Skin of body (tissue), 1 donor: ENCODE measurements at regions not wholly inside any gene's neighbourhood (a gene's known extent, or its start where the extent isn't known, plus 50 kb on each side); places are given as distances from the start of the nearest gene placed in this dataset.
"Not testable (repeated sequence)": the region's sequence is repeated elsewhere in the genome, so short reads cannot be mapped to it uniquely, and the experiment has no call there.

Source experiments
- DNase-seq: peaks from one replicate; lab custom pipeline; 2025; lab: John Stamatoyannopoulos, UW

DNA sequence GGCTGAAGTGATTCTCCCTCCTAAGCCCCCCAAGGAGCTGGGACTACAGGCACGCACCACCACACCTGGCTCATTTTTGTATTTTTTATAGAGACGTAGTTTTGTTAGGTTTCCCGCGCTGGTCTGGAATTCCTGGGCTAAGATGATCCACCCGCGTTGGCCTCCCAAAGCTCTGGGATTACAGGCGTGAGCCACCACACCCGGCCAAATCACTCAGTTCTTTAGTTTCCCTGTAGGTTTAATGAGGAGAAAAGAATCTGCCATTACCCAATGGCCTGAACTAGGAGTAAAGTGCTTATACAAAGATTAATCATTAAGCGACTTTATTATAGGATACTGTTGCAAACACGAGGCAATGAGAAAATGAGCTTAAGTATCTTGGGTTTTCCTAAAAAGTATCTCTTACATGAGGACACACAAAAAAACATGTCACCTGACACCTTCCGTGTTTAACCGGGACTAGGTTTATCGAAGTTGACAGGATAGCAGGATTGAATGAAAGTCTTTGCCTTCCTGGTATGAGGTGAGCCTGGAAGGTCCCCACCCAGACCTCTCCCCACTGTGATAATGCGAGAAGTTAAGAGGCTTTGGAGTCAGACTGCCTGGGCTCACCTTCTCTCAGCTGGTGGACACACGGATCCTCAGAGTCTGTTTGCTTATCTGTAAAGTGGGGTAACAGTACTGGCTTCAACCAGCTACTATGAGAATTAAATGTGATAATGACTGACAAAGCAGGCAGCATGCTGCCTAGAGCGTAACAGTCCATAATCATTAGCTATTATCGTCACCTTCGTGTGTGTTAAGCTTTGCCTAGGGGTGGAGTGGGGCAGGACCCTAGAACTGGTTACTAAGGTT is 133.5 kb upstream of the KRAS start:
- DNase-seq = peak; percentile 13

- no peak for DNase-seq
Measured at GRCh38 chr12:25382311-25383106, 131.8 kb upstream of the KRAS start.

GRCh38 chr12:25377469-25378177 is 126.9 kb upstream of the KRAS start:
- no peak for DNase-seq

GRCh38 chr12:25376985-25377384 is 126.3 kb upstream of the KRAS start:
- DNase-seq = no peak

DNA sequence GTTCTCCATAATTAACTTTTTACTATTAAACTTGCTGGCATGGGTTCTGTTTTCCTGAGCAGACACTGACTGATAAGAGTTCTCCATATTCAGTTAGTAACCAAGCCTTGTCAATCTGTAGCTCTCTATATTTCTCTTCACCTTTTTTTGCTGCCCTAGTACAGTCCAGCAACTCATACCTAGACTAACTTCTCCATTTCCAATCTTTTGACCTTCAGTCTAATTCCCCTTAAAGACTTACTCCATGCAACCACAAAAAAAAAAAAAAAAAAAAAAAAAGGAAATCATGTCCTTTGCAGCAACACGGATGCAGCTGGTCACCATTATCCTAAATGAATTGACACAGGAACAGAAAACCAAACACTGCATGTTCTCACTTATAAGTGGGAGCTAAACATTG is 125.7 kb upstream of the KRAS start:
- DNase-seq = no peak

GRCh38 chr12:25372969-25373817 is 122.5 kb upstream of the KRAS start:
- no peak for DNase-seq

GRCh38 chr12:25372002-25372401 is 121.3 kb upstream of the KRAS start:
- no peak for DNase-seq

GRCh38 chr12:25368557-25368956 is 117.8 kb upstream of the KRAS start:
- no peak for DNase-seq

DNA sequence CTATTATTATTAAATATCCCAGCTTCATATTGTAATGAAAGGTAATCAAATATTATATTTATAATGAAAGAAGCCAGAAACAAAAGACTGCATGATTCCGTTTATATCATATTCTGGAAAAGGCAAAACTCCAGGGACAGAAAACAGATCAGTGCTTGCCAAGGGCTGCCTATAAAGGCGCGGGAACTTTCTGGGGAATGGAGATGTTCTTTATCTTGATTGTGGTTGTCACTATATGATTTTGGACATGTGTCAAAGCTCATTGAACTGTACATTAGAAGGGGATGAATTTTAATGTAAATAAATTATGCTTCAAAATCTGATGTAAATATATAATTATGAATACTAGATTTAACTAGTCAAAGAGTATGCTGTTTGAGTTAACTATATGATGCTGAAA is 115.4 kb upstream of the KRAS start:
- DNase-seq = no peak

- no peak for DNase-seq
Measured at GRCh38 chr12:25365340-25365730, 114.6 kb upstream of the KRAS start.

DNA sequence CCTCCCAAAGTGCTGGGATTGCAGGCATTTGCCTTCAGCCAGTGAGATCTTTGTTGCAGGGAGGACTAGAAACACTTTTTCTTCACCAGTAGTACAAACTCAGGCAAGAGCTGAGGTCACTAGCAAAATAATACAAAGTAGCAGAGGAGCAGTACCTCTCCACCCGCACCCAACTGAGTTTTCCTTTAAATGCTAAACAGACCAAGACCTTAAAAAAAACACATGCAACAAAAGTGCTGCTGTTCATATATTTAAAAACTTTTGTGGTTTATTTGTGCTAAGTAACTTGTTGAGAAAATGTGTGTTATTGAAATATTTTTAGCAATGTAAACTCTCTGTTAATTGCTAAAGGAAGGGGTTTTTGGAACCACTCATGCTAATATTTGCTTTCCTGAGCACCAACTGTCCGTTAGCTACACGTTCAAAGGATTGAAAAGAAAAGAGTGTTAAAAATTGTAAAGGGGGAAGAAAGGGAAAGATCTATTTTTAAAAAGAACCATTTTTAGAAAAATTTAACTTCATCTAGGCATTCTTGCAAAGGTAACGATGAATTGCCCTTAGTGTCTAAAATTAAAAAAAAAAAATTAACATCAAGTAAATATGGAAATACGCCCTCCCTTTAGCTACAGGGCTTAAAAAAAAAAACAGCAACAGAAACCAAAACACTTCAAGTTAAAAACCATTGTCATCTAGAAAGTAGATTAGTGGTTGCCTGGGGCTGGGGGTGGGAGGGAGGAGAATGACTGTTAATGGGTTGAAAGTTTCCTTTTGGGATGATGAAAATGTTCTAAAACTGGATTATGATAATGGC is 114.0 kb upstream of the KRAS start:
- DNase-seq = no peak

- no peak for DNase-seq
Measured at GRCh38 chr12:25362646-25363045, 111.9 kb upstream of the KRAS start.

- no peak for DNase-seq
Measured at GRCh38 chr12:25361511-25361910, 110.8 kb upstream of the KRAS start.

- no peak for DNase-seq
Measured at GRCh38 chr12:25357595-25357994, 106.9 kb upstream of the KRAS start.

DNA sequence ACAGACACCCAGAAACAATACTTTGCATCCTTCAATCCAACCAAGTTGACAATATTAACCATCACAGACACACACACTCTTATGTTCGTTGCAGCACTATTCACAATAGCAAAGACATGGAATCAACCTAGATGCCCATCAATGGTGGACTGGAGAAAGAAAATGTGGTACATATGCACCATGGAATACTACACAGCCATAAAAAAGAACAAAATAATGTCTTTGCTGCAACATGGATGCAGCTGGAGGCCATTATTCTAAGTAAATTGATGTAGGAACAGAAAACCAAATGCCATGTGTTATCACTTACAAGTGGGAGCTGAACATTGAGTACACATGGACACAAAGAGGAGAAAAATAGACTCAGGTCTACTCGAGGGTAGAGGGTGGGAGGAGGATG is 102.2 kb upstream of the KRAS start:
- DNase-seq = not testable (repeated sequence)

GRCh38 chr12:25352083-25352918 is 101.6 kb upstream of the KRAS start:
- DNase-seq = no peak

DNA sequence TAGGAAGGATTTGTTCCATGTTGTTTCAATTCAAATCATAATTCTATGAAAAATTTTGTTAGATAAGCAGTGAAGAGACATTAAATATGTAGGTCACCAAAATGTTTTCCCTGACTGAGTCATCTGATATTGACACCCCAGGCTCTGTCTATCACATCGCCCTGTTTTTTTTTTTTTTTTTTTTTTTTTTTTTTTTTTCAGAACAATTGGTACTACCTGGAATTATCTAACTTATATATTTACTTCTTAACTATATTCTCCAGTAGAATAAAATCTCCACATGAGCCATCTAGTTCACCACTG is 97.8 kb upstream of the KRAS start:
- DNase-seq = no peak

GRCh38 chr12:25347716-25348592 is 97.2 kb upstream of the KRAS start:
- no peak for DNase-seq

DNA sequence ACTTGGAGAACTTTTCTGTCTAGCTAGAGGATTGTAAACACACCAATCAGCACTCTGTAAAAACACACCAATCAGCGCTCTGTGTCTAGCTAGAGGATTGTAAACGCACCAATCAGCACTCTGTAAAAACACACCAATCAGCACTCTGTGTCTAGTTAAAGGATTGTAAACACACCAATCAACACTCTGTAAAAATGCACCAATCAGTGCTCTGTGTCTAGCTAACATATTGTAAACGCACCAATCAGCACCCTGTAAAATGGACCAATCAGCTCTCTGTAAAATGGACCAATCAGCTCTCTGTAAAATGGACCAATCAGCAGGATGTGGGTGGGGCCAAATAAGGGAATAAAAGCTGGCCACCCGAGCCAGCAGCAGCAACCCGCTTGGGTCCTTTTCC is 91.1 kb upstream of the KRAS start:
- DNase-seq = not testable (repeated sequence)
